Panc1 (cell line): ENCODE measurements at regions not wholly inside any gene's neighbourhood (a gene's known extent, or its start where the extent isn't known, plus 50 kb on each side); places are given as distances from the start of the nearest gene placed in this dataset.

Experiments
- POLR2AphosphoS5 ChIP-seq: IDR thresholded peaks from 2 replicates; pipeline ENCODE4 v1.6.1; 2012; ENCODE audit warnings: mild to moderate bottlenecking, low read depth, low read length, moderate library complexity
- REST ChIP-seq, 2 experiments: IDR thresholded peaks; 2 replicates each; pipeline ENCODE4 v1.6.1; 2011 to 2012; ENCODE audit warnings: low read depth in 2 of 2, control low read depth in 1 of 2, low read length in 1 of 2, mild to moderate bottlenecking in 1 of 2, moderate library complexity in 1 of 2; ENCODE audit not compliant: insufficient read depth in 1 of 2
- TF ChIP-seq, protein P1 (sequence below): fragments of 450-650 bp; IDR thresholded peaks from 2 replicates; pipeline ENCODE4 v1.5.1; 2017; ENCODE audit warnings: mild to moderate bottlenecking

GRCh38 chr7:116135306-116135705, 75.0 kb upstream of the TES start:
- TF ChIP-seq REST (IDR thresholded peaks at IDR 0.05; ENCODE audit: insufficient read depth in 1 of 2, low read depth in 2 of 2, low read length in 1 of 2) (no peak), POLR2AphosphoS5 (no peak)
- TF ChIP-seq, protein P1, sequence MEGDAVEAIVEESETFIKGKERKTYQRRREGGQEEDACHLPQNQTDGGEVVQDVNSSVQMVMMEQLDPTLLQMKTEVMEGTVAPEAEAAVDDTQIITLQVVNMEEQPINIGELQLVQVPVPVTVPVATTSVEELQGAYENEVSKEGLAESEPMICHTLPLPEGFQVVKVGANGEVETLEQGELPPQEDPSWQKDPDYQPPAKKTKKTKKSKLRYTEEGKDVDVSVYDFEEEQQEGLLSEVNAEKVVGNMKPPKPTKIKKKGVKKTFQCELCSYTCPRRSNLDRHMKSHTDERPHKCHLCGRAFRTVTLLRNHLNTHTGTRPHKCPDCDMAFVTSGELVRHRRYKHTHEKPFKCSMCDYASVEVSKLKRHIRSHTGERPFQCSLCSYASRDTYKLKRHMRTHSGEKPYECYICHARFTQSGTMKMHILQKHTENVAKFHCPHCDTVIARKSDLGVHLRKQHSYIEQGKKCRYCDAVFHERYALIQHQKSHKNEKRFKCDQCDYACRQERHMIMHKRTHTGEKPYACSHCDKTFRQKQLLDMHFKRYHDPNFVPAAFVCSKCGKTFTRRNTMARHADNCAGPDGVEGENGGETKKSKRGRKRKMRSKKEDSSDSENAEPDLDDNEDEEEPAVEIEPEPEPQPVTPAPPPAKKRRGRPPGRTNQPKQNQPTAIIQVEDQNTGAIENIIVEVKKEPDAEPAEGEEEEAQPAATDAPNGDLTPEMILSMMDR = no peak
